Activated CD8-positive, alpha-beta T cell treated with anti-CD3 and anti-CD28 coated beads for 36 hours (primary cell): ENCODE measurements at regions not wholly inside any gene's neighbourhood (a gene's known extent, or its start where the extent isn't known, plus 50 kb on each side); places are given as distances from the start of the nearest gene placed in this dataset.

Source experiments
- ATAC-seq: fragments of 200-7000 bp; cut with Tn5 transposase; one replicate; pipeline ENCODE4 v1.10.0; 2021; ENCODE audit warnings: mild to moderate bottlenecking, moderate library complexity
- CTCF ChIA-PET: fragments of 350-600 bp; sonication (Branson Sonifier 250); formaldehyde crosslinking; loops from one replicate; lab custom pipeline; 2021; ENCODE audit warnings: antibody characterized with exemption; lab: Charles Lee
- POLR2A ChIA-PET: fragments of 350-600 bp; sonication (Branson Sonifier 250); formaldehyde crosslinking; loops from one replicate; lab custom pipeline; 2021; ENCODE audit warnings: antibody characterized with exemption; lab: Charles Lee
- DNase-seq: peaks from one replicate; pipeline ENCODE4 v3.0.0-alpha.2; 2020
- H3K27ac Mint-ChIP-seq: one replicate; pipeline ENCODE4 v1.8.0; 2021; ENCODE audit warnings: mild to moderate bottlenecking, mixed read lengths
- H3K27me3 Mint-ChIP-seq: one replicate; pipeline ENCODE4 v1.8.0; 2021; ENCODE audit warnings: mixed read lengths
- H3K36me3 Mint-ChIP-seq: one replicate; pipeline ENCODE4 v1.8.0; 2021; ENCODE audit warnings: low read depth, mixed read lengths
- H3K4me1 Mint-ChIP-seq: one replicate; pipeline ENCODE4 v1.8.0; 2021; ENCODE audit warnings: low read depth, mixed read lengths
- H3K4me3 Mint-ChIP-seq: one replicate; pipeline ENCODE4 v1.8.0; 2021; ENCODE audit warnings: mild to moderate bottlenecking, moderate library complexity, mixed read lengths
- H3K9me3 Mint-ChIP-seq: one replicate; pipeline ENCODE4 v1.8.0; 2021; ENCODE audit warnings: mixed read lengths
- intact Hi-C: fragments of 100-400 bp; cut with micrococcal nuclease; formaldehyde crosslinking; loops from one replicate; pipeline ENCODE4 v1.10.0; 2022
- TF ChIP-seq, protein P1 (sequence below): fragments of 200-600 bp; IDR thresholded peaks from one replicate; pipeline ENCODE4 v1.8.0; 2022; ENCODE audit warnings: antibody characterized with exemption, mild to moderate bottlenecking

GRCh38 chr10:78591066-78591465, 477.7 kb upstream of the ZMIZ1 start:
- ChIA-PET CTCF (no interaction called here), POLR2A (no interaction called here)
- ATAC-seq, result no peak
- Mint-ChIP-seq H3K4me3 (no peak overlapping the region), H3K27me3 (no peaks in the 10 kb centered on the region), H3K4me1 (no peaks in the 10 kb centered on the region), H3K27ac (no peak overlapping the region), H3K9me3 (no peaks in the 10 kb centered on the region), H3K36me3 (no peaks in the 10 kb centered on the region)
- TF ChIP-seq, protein P1, sequence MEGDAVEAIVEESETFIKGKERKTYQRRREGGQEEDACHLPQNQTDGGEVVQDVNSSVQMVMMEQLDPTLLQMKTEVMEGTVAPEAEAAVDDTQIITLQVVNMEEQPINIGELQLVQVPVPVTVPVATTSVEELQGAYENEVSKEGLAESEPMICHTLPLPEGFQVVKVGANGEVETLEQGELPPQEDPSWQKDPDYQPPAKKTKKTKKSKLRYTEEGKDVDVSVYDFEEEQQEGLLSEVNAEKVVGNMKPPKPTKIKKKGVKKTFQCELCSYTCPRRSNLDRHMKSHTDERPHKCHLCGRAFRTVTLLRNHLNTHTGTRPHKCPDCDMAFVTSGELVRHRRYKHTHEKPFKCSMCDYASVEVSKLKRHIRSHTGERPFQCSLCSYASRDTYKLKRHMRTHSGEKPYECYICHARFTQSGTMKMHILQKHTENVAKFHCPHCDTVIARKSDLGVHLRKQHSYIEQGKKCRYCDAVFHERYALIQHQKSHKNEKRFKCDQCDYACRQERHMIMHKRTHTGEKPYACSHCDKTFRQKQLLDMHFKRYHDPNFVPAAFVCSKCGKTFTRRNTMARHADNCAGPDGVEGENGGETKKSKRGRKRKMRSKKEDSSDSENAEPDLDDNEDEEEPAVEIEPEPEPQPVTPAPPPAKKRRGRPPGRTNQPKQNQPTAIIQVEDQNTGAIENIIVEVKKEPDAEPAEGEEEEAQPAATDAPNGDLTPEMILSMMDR, result no peak
- no peak for DNase-seq
- intact Hi-C loops, result no loop called here

- no peaks in the 10 kb centered on the region for H3K9me3 Mint-ChIP-seq
- intact Hi-C loops, result no loop called here
- CTCF ChIA-PET, result no interaction called here
- H3K27me3 Mint-ChIP-seq, result peaks cover 8% of the 10 kb centered on the region
- ATAC-seq (no peak), DNase-seq (no peak)
- H3K36me3 Mint-ChIP-seq, result no peaks in the 10 kb centered on the region
- POLR2A ChIA-PET, result no interaction called here
- no peak overlapping the region for H3K27ac Mint-ChIP-seq
- H3K4me3 Mint-ChIP-seq, result no peak overlapping the region
- H3K4me1 Mint-ChIP-seq, result no peaks in the 10 kb centered on the region
- TF ChIP-seq, protein P1, result no peak
Measured at GRCh38 chr10:78594559-78595268, 474.1 kb upstream of the ZMIZ1 start.

DNA sequence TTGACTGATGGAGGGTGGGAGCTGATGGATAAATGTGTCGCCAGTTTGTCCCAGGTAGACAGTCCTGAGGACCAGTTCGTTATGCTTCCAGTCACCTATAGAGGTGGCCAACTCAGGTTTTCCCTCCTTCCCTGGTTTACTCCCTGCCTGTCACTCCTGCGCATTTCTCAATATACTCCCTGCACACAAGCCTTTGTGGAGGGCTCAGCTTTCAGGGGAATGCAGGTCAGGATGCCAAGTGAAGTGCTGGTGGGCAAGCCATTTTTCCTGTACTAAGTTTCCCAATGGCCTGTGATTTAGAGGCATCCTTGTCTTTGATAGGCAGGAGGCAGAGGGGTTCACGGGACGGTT, 473.5 kb upstream of the ZMIZ1 start:
- ATAC-seq (no peak), DNase-seq (no peak)
- CTCF ChIA-PET, result no interaction called here
- Mint-ChIP-seq H3K27me3 (peaks cover 8% of the 10 kb centered on the region), H3K27ac (no peak overlapping the region), H3K9me3 (no peaks in the 10 kb centered on the region), H3K36me3 (no peaks in the 10 kb centered on the region), H3K4me3 (no peak overlapping the region), H3K4me1 (no peaks in the 10 kb centered on the region)
- POLR2A ChIA-PET, result no interaction called here
- intact Hi-C loops, result no loop called here
- TF ChIP-seq, protein P1, result no peak

DNA sequence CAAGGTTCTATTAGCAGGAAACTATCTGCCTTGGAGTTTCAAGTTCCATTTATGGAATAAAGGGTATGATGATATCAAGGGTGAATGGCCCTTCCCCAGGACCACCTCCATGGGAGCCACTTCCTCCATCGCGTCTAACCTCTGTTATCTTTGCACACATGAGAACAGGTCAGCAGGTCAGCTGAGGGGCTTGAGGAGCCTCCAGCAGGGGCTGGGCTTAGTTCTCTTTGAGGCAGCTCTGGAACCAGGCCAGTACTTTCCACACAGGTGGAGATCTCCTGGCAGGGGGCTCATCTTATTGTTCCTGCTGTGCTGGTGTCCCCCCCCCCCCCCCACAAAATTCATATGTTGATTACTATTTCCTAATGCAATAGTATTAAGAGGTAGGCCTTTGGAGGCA, 472.2 kb upstream of the ZMIZ1 start:
- no peaks in the 10 kb centered on the region for H3K4me1 Mint-ChIP-seq
- TF ChIP-seq, protein P1, result no peak
- no peak overlapping the region for H3K4me3 Mint-ChIP-seq
- ATAC-seq, result no peak
- DNase-seq, result no peak
- peaks cover 8% of the 10 kb centered on the region for H3K27me3 Mint-ChIP-seq
- no peaks in the 10 kb centered on the region for H3K9me3 Mint-ChIP-seq
- POLR2A ChIA-PET, result no interaction called here
- intact Hi-C loops, result no loop called here
- CTCF ChIA-PET, result no interaction called here
- H3K27ac Mint-ChIP-seq, result no peak overlapping the region
- H3K36me3 Mint-ChIP-seq, result no peaks in the 10 kb centered on the region

- CTCF ChIA-PET, result no interaction called here
Measured at GRCh38 chr10:78597796-78598555, 470.8 kb upstream of the ZMIZ1 start.

More at GRCh38 chr10:78597796-78598555, 470.8 kb upstream of the ZMIZ1 start:
- no peak overlapping the region for H3K27ac Mint-ChIP-seq
- DNase-seq (no peak), ATAC-seq (no peak)
- H3K36me3 Mint-ChIP-seq, result no peaks in the 10 kb centered on the region
- intact Hi-C loops, result no loop called here
- peaks cover 8% of the 10 kb centered on the region for H3K27me3 Mint-ChIP-seq
- POLR2A ChIA-PET, result no interaction called here
- no peaks in the 10 kb centered on the region for H3K4me1 Mint-ChIP-seq
- TF ChIP-seq, protein P1, result no peak
- H3K9me3 Mint-ChIP-seq, result no peaks in the 10 kb centered on the region
- no peak overlapping the region for H3K4me3 Mint-ChIP-seq
